GM21367 (cell line): ENCODE measurements at regions not wholly inside any gene's neighbourhood (a gene's known extent, or its start where the extent isn't known, plus 50 kb on each side); places are given as distances from the start of the nearest gene placed in this dataset.
"Not testable (repeated sequence)": the region's sequence is repeated elsewhere in the genome, so short reads cannot be mapped to it uniquely, and the experiment has no call there.

Source experiments
- ATAC-seq: cut with Tn5 transposase; IDR thresholded peaks from one replicate; pipeline ENCODE4 v1.9.1; 2021; ENCODE audit not compliant: unreplicated experiment

DNA sequence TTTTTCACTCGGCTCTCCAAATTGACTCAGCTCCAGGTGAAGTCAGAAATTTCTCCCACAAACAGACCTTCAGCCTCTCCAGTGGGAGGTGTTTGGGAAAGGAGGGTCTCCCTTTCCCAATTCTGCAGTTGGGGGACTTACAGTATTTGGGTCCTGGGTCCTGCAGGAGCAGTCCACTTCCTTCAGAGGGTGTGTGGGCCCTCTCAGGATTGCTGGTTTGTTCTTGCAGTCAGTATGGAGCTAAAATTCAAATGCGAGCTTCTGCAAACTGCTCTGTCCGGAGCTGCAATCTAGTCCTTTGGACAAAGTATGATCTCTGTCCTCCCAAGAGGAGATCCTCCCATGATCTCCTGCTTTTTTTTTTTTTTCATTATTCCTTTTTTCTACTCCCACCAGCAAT is 87.9 kb upstream of the MSTN start:
- no peak for ATAC-seq

DNA sequence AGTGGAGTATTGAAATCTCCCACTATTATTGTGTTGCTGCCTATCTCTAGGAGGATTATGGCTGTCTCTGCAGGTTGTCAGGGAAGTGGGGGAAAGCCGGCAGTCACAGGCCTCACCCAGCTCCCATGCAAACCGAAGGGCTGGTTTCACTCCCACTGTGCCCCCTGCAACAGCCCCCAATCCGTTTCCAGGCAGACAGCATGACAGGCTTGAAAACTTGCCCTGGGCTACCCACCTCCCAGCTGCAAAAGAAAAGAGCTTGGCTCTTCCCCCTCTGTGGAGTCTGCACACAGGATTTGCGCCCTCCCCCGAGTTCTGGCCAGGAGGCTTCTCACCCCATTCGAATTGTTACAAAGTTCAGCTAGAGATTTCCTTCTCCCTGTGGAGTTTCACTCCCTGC is 87.4 kb upstream of the MSTN start:
- ATAC-seq, result no peak

DNA sequence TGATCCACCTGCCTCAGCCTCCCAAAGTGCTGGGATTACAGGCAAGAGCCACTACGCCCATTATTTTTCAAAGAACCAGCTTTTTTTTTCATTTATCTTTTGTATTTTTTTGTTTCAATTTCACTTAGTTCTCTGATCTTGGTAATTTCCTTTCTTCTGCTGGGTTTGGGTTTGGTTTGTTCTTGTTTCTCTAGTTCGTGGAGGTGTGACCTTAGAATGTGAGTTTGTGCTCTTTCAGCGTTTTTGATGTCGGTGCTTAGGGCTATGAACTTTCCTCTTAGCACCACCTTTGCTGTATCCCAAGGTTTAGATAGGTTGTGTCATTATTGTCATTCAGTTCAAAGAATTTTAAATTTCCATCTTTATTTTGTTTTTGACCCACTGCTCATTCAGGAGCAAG is 86.7 kb upstream of the MSTN start:
- no peak for ATAC-seq

DNA sequence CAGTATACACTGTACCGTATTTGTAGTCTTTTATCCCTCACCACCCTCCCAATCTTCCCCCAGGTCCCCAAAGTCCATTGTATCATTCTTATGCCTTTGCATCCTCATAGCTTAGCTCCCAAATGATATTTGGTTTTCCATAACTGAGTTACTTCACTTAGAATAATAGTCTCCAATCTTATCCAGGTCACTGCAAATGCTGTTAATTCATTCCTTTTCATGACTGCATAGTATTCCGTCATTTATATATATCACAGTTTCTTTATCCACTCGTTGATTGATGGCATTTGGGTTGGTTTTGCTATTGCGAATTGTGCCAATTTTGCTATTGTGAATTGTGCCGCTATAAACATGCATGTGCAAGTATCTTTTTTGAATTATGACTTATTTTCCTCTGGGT is 83.6 kb upstream of the MSTN start:
- not testable (repeated sequence) for ATAC-seq

DNA sequence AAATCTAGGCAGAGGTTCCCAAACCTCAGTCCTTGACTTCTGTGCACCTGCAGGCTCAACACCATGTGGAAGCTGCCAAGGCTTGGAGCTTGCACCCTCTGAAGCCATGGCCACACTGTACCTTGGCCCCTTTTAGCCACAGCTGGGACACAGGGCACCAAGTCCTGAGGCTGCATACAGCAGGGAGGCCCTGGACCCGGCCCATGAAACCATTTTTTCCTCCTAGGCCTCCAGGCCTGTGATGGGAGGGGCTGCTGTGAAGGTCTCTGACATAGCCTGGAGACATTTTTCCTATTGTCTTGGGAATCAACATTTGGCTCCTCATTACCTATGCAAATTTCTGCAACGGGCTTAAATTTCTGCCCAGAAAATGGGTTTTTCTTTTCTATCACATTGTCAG is 77.9 kb upstream of the MSTN start:
- ATAC-seq, result not testable (repeated sequence)

GRCh38 chr2:190139371-190139770 is 76.8 kb upstream of the MSTN start:
- ATAC-seq, result no peak

GRCh38 chr2:190138032-190138431 is 75.5 kb upstream of the MSTN start:
- no peak for ATAC-seq

DNA sequence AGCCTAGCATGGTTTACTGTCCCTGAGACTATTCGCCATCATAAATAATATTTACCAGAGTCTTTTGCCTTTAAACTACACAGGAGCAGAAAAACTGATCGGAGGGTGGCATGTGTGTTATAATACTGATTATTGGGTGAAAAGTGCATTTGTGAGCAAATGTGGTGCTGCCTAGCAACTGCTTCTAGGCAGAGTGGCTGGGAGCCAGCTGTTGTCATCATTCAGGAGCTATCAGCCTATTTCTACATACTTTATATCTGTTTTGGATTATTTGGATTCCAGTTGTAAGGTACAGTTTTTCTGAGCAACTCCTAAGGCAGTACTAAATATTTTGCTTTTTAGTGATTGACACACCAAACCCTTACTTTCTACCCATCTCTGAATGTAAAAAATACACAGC is 75.0 kb upstream of the MSTN start:
- no peak for ATAC-seq

GRCh38 chr2:190136825-190137224 is 74.3 kb upstream of the MSTN start:
- no peak for ATAC-seq

DNA sequence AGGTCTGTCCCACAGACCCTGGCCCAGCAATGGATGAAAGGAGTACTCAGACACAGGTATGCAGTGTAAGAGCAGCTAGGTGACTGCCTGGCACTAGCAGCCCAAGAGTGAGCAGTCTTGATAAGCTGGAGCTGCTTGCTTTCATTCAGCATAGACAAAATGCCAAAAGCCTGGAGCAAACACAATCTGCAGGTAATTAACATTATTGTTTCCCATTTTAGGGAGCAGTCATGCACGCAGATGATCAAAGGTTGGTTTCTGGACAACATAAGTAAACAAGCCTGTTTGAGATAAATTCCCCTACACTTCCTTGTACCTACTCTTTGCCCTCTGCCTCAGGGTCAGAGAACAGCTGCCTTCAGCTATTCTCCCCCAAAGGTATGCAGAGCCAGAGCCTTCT is 73.7 kb upstream of the MSTN start:
- ATAC-seq, result no peak

- ATAC-seq, result no peak
Measured at GRCh38 chr2:190129421-190130199, 67.1 kb upstream of the MSTN start.

GRCh38 chr2:190127651-190128050 is 65.1 kb upstream of the MSTN start:
- ATAC-seq, result no peak

DNA sequence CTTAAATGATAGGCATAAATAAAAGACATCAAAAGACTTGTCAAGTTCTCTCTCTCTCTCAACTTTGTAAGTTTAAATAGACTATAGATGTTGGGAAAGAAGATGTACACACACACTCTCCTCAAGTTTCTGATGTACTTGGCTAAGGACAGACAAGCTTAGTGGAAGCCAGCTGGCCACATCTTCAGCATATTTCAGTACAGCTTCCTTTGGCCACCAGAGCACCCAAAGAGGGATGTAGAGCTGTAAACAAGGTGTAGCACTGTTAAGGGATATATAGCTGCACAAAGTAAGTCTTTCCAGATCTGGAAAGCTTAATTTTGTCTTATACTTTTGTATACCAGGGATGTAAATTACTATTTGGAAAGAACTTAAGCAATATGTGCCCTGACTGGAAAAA is 64.3 kb upstream of the MSTN start:
- ATAC-seq, result no peak

GRCh38 chr2:190123956-190124355 is 61.4 kb upstream of the MSTN start:
- ATAC-seq, result no peak

- ATAC-seq, result peak; percentile 65
Measured at GRCh38 chr2:190121971-190122370, 59.4 kb upstream of the MSTN start.

DNA sequence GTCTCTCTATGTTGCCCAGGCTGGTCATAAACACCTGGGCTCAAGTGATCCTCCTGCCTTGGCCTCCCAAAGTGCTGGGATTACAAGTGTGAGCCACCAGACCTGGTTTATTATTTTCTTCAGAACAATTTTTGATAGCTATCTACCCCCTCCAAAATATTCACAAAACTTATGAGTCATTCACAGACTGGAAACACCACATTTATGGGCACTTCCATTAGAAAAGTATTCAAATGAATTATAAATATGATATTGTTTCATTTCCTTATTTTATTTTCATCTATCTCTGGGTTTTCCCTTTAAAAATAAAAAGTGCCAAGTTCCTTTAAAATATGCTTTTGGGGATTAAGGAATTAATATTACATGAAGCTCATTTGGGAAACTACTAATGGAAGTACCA is 58.8 kb upstream of the MSTN start:
- ATAC-seq, result no peak

DNA sequence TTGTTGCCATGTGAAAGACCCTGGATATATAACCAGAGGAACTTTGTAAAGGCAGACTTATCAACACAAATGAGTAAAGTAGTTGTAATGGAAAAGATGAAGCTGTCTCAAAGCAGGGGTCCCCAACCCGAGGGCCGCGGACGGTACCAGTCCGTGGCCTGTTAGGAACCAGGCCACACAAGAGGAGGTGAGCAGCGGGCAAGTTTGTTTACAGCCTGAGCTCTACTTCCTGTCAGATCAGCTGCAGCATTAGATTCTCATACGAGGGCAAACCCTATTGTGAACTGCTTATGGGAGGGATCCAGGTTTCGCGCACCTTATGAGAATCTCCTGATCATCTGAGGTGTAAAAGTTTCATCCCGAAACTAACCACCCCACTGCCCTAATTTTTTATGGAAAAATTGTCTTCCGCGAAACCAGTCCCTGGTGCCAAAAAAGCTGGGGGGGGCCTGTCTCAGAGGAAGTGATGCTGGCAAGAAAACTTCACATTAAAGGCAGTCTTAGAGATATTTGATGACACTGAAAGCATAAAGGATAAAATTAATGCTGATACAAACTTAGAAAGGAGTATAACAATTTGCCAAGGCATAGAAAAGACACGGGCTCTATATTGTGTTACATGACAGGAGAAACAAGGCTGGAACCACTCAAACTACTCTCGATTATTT is 57.5 kb upstream of the MSTN start:
- no peak for ATAC-seq

- ATAC-seq, result no peak
Measured at GRCh38 chr2:190119257-190119656, 56.7 kb upstream of the MSTN start.

- ATAC-seq, result no peak
Measured at GRCh38 chr2:190117305-190117704, 54.8 kb upstream of the MSTN start.

GRCh38 chr2:190113000-190113399 is 50.5 kb upstream of the MSTN start:
- ATAC-seq, result no peak
